Coronary artery (tissue), 2 donors: ENCODE measurements at regions not wholly inside any gene's neighbourhood (a gene's known extent, or its start where the extent isn't known, plus 50 kb on each side); places are given as distances from the start of the nearest gene placed in this dataset.
"Not testable (repeated sequence)": the region's sequence is repeated elsewhere in the genome, so short reads cannot be mapped to it uniquely, and the experiment has no call there.

Experiments
- DNase-seq: peaks from one replicate; pipeline ENCODE4 v3.0.0-alpha.2; 2017; ENCODE audit warnings: low spot score
- H3K27ac ChIP-seq, 2 donors: fragments of 200-600 bp; sonication (generic); one replicate each; pipeline ENCODE4 v1.5.1; 2016 to 2019
- H3K4me3 ChIP-seq: fragments of 200-600 bp; sonication (generic); 2 replicates; pipeline ENCODE4 v1.5.1; 2016; ENCODE audit warnings: mild to moderate bottlenecking, moderate library complexity
- TF ChIP-seq, protein P1 (sequence below): fragments of 200-600 bp; sonication (generic); IDR thresholded peaks from one replicate; pipeline ENCODE4 v1.5.1; 2019; ENCODE audit warnings: antibody characterized with exemption

DNA sequence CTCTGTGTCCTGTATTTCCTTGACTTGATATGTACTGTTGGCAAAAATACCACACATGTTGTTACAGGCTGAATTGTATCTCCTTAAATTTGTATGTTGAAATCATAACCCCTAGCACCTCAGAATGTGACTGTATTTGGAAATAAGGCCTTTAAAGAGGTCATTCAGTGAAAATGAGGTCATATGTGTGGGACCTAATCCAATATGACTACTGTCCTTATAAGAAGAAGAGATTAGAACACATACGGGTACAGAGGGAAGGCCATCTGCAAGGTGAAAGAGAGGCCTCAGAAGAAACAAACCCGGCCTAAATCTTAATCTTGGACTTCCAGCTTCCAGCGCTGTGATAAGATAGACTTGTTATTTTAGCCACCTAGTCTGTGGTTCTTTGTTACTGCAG is 202.5 kb downstream of the NUFIP1 start:
- H3K4me3 ChIP-seq = no peak overlapping the region
- no peak for DNase-seq
- no peak overlapping the region for H3K27ac ChIP-seq
- TF ChIP-seq, protein P1, sequence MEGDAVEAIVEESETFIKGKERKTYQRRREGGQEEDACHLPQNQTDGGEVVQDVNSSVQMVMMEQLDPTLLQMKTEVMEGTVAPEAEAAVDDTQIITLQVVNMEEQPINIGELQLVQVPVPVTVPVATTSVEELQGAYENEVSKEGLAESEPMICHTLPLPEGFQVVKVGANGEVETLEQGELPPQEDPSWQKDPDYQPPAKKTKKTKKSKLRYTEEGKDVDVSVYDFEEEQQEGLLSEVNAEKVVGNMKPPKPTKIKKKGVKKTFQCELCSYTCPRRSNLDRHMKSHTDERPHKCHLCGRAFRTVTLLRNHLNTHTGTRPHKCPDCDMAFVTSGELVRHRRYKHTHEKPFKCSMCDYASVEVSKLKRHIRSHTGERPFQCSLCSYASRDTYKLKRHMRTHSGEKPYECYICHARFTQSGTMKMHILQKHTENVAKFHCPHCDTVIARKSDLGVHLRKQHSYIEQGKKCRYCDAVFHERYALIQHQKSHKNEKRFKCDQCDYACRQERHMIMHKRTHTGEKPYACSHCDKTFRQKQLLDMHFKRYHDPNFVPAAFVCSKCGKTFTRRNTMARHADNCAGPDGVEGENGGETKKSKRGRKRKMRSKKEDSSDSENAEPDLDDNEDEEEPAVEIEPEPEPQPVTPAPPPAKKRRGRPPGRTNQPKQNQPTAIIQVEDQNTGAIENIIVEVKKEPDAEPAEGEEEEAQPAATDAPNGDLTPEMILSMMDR = no peak

DNA sequence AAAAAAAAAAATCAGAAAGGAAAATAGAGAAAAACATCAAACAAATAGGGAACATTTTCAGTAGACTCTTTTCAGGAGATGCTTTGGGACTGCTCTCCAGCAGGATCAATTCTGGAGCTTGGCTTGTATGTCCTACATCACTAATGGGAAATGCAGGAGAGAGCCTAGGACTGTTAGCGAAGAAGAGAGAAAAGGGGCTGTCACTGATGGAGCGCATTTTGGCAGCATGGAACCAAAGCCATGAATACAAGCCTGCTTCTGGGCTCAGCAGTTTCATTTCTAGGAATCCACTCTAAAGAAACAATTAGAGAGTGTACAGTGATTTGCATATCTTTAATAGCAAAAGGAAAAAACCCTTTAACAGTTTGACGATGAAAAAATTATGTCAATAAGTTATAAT is 203.9 kb downstream of the NUFIP1 start:
- Histone ChIP-seq H3K4me3 (no peak overlapping the region), H3K27ac (no peak overlapping the region)
- no peak for DNase-seq
- TF ChIP-seq, protein P1 = no peak

GRCh38 chr13:44784708-44785080 is 204.6 kb downstream of the NUFIP1 start:
- Histone ChIP-seq H3K4me3 (no peak overlapping the region), H3K27ac (no peak overlapping the region)
- no peak for DNase-seq
- TF ChIP-seq, protein P1 = no peak

- H3K4me3 ChIP-seq = no peak overlapping the region
- no peak for DNase-seq
- TF ChIP-seq, protein P1 = no peak
- H3K27ac ChIP-seq = no peak overlapping the region
These were observed 205.1 kb downstream of the NUFIP1 start for GRCh38 chr13:44783994-44784707.

DNA sequence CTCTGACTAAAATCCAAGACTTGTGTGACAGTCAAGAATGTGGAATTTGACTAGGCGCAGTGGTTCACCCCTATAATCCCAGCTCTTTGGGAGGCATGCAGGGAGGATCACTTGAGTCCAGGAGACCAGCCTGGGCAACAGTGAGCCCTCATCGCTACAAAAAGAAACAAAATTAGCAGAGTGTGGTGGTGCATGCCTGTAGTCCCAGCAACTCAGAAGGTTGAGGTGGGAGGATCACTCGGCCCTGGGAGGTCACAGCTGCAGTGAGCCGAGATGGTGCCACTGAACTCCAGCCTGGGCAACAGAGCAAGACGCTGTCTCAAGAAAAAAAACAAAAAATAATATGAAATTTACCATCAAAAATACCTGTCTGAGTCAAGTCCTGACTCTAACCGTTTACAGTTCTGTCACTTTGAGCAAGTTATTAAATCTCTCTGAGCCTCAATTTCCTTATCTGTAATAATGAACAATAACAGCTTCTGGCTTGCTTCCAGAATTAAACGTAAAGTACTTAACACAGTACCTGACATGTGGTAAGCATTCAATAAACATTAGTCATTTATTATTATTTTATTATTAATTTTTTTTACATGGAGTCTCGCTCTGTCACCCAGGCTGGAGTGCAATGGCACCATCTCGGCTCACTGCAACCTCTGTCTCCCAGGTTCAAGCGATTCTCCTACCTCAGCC is 204.6 kb upstream of the TSC22D1 start:
- Histone ChIP-seq H3K4me3 (no peak overlapping the region), H3K27ac (no peak overlapping the region)
- no peak for DNase-seq
- TF ChIP-seq, protein P1 = no peak

GRCh38 chr13:44778761-44779484 is 202.8 kb upstream of the TSC22D1 start:
- no peak overlapping the region for H3K4me3 ChIP-seq
- H3K27ac ChIP-seq = no peak overlapping the region
- TF ChIP-seq, protein P1 = no peak
- no peak for DNase-seq

DNA sequence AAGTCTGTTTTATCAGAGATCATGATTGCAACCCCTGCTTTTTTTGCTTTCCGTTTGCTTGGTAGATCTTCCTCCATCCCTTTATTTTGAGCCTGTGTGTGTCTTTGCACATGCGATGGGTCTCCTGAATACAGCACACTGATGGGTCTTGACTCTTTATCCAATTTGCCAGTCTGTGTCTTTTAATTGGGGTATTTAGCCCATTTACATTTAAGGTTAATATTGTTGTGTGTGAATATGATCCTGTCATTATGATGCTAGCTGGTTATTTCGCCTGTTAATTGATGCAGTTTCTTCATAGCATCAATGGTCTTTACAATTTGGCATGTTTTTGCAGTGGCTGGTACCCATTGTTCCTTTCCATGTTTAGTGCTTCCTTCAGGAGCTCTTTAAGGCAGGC is 199.2 kb upstream of the TSC22D1 start:
- not testable (repeated sequence) for H3K27ac ChIP-seq, DNase-seq, H3K4me3 ChIP-seq
